H1 (cell line): ENCODE measurements at regions not wholly inside any gene's neighbourhood (a gene's known extent, or its start where the extent isn't known, plus 50 kb on each side); places are given as distances from the start of the nearest gene placed in this dataset.

Experiments
- CTCF ChIA-PET: fragments of 300-600 bp; sonication (Branson Sonifier 250); formaldehyde crosslinking; loops from one replicate; lab custom pipeline; 2021; ENCODE audit not compliant: partially characterized antibody; lab: Charles Lee
- POLR2A ChIA-PET: fragments of 300-600 bp; sonication (Branson Sonifier 250); formaldehyde crosslinking; loops from one replicate; lab custom pipeline; 2021; ENCODE audit warnings: inconsistent platforms; ENCODE audit not compliant: partially characterized antibody; lab: Charles Lee
- DNase-seq, 2 experiments: peaks; one replicate each; pipeline versions ENCODE4 v3.0.0 to v3.0.0-alpha.2; 2010 to 2022; ENCODE audit warnings: low spot score in 2 of 2, low read depth in 1 of 2, mixed read lengths in 1 of 2
- FAIRE-seq: peaks from 2 replicates; lab custom pipeline; 2011; peaks lifted over from hg19 to GRCh38; lab: Jason Lieb, UNC
- H2AFZ ChIP-seq: 2 replicates; pipeline ENCODE4 v1.8.1; 2012; ENCODE audit warnings: low read length, inconsistent platforms
- H2AK5ac ChIP-seq: 2 replicates; pipeline ENCODE4 v1.6.1; 2013; ENCODE audit warnings: low read depth, low read length
- H2BK120ac ChIP-seq: replicated peaks from 2 replicates; pipeline ENCODE3; 2013; ENCODE audit warnings: low read depth, low read length, inconsistent platforms
- H2BK12ac ChIP-seq: 2 replicates; pipeline ENCODE4 v1.6.1; 2013; ENCODE audit warnings: low read depth, low read length
- H2BK15ac ChIP-seq: 2 replicates; pipeline ENCODE4 v1.6.1; 2013; ENCODE audit warnings: low read length
- H2BK20ac ChIP-seq: 2 replicates; pipeline ENCODE4 v1.6.1; 2013; ENCODE audit warnings: low read length
- H2BK5ac ChIP-seq: 2 replicates; pipeline ENCODE4 v1.6.1; 2013; ENCODE audit warnings: low read depth, low read length
- H3K14ac ChIP-seq: 2 replicates; pipeline ENCODE4 v1.6.1; 2013; ENCODE audit warnings: inconsistent platforms; ENCODE audit not compliant: insufficient read length
- H3K18ac ChIP-seq: 2 replicates; pipeline ENCODE4 v1.6.1; 2013; ENCODE audit warnings: low read length; ENCODE audit errors: extremely low read depth
- H3K23ac ChIP-seq: 2 replicates; pipeline ENCODE4 v1.6.1; 2013; ENCODE audit warnings: inconsistent platforms; ENCODE audit not compliant: insufficient read length
- H3K23me2 ChIP-seq: 2 replicates; pipeline ENCODE4 v1.6.1; 2013; ENCODE audit warnings: low read depth, low read length
- H3K27ac ChIP-seq: 2 replicates; pipeline ENCODE4 v1.6.1; 2011; ENCODE audit warnings: low read depth, low read length, inconsistent platforms
- H3K27me3 ChIP-seq, 4 experiments: replicated peaks in 1 of 4; 1 replicate in 1 of 4; 2 replicates in 3 of 4; pipeline versions ENCODE4 v1.6.1 to v1.8.1; 2011 to 2013; ENCODE audit warnings: low read length in 3 of 4, mild to moderate bottlenecking in 3 of 4, inconsistent platforms in 2 of 4, mixed read lengths in 2 of 4, moderate library complexity in 1 of 4; ENCODE audit not compliant: control insufficient read depth in 3 of 4, insufficient read depth in 3 of 4; ENCODE audit errors: extremely low read depth in 1 of 4
- H3K36me3 ChIP-seq, 4 experiments: 2 replicates each; pipeline versions ENCODE4 v1.6.1 to v1.8.1; 2011 to 2013; ENCODE audit warnings: mild to moderate bottlenecking in 4 of 4, low read length in 3 of 4, moderate library complexity in 2 of 4, control low read depth in 1 of 4, inconsistent platforms in 1 of 4; ENCODE audit not compliant: insufficient read depth in 4 of 4, control insufficient read depth in 2 of 4
- H3K4ac ChIP-seq: replicated peaks from 2 replicates; pipeline ENCODE3; 2013; ENCODE audit warnings: low read length, low read depth, mixed read lengths, inconsistent platforms; ENCODE audit not compliant: insufficient read length
- H3K4me1 ChIP-seq, 4 experiments: replicated peaks in 1 of 4; 1 replicate in 1 of 4; 2 replicates in 3 of 4; pipeline versions ENCODE4 v1.6.1 to v1.8.1; 2011 to 2013; ENCODE audit warnings: low read length in 3 of 4, inconsistent platforms in 2 of 4, mixed read lengths in 1 of 4; ENCODE audit not compliant: insufficient read depth in 4 of 4, control insufficient read depth in 3 of 4
- H3K4me2 ChIP-seq, 2 experiments: 2 replicates each; pipeline versions ENCODE4 v1.6.1 to v1.8.1; 2011 to 2013; ENCODE audit warnings: low read depth in 2 of 2, low read length in 2 of 2, control low read depth in 1 of 2, inconsistent platforms in 1 of 2, mild to moderate bottlenecking in 1 of 2; ENCODE audit not compliant: insufficient read depth in 1 of 2
- H3K4me3 ChIP-seq, 4 experiments: fragments of 200-600, 300-600 bp in 1 of 4; sonication (generic), shearing (Covaris generic), sonication (Bioruptor Twin) in 1 of 4; 2 replicates each; pipeline versions ENCODE4 v1.5.1 to v1.8.1; 2011 to 2016; ENCODE audit warnings: low read length in 4 of 4, low read depth in 3 of 4, control low read depth in 2 of 4, inconsistent platforms in 2 of 4, mild to moderate bottlenecking in 2 of 4, mixed read lengths in 1 of 4, moderate library complexity in 1 of 4; ENCODE audit not compliant: insufficient read depth in 2 of 4; ENCODE audit errors: extremely low read depth in 1 of 4
- H3K56ac ChIP-seq: replicated peaks from 2 replicates; pipeline ENCODE3; 2013; ENCODE audit warnings: low read depth, mild to moderate bottlenecking, mixed read lengths, low read length, inconsistent platforms; ENCODE audit not compliant: insufficient read length
- H3K79me1 ChIP-seq: 2 replicates; pipeline ENCODE4 v1.6.1; 2013; ENCODE audit warnings: low read depth, low read length, control low read depth
- H3K79me2 ChIP-seq, 2 experiments: 2 replicates each; pipeline versions ENCODE4 v1.6.1 to v1.8.1; 2012 to 2013; ENCODE audit warnings: low read length in 2 of 2, mild to moderate bottlenecking in 2 of 2, inconsistent platforms in 1 of 2; ENCODE audit not compliant: insufficient read depth in 2 of 2, control insufficient read depth in 1 of 2
- H3K9ac ChIP-seq, 4 experiments: replicated peaks in 1 of 4; 1 replicate in 1 of 4; 2 replicates in 3 of 4; pipeline versions ENCODE4 v1.6.1 to v1.8.1; 2011 to 2013; ENCODE audit warnings: low read depth in 3 of 4, low read length in 3 of 4, control low read depth in 2 of 4, mild to moderate bottlenecking in 2 of 4, moderate library complexity in 2 of 4, inconsistent platforms in 1 of 4; ENCODE audit errors: extremely low read depth in 1 of 4
- H3K9me3 ChIP-seq, 2 experiments: 2 replicates each; pipeline versions ENCODE4 v1.6.1 to v1.8.1; 2012 to 2013; ENCODE audit warnings: mild to moderate bottlenecking in 2 of 2, moderate library complexity in 2 of 2, control low read depth in 1 of 2, inconsistent platforms in 1 of 2, low read depth in 1 of 2, low read length in 1 of 2, mixed read lengths in 1 of 2; ENCODE audit not compliant: insufficient read depth in 2 of 2
- H4K20me1 ChIP-seq, 2 experiments: replicated peaks in 1 of 2; 2 replicates each; pipeline versions ENCODE3 to v1.8.1; 2011 to 2013; ENCODE audit warnings: inconsistent platforms in 2 of 2, low read length in 2 of 2, mild to moderate bottlenecking in 1 of 2; ENCODE audit not compliant: insufficient read depth in 2 of 2, control insufficient read depth in 1 of 2
- H4K5ac ChIP-seq: 2 replicates; pipeline ENCODE4 v1.6.1; 2013; ENCODE audit warnings: low read length, low read depth, mixed read lengths, inconsistent platforms; ENCODE audit not compliant: insufficient read length
- H4K8ac ChIP-seq: 2 replicates; pipeline ENCODE4 v1.8.0; 2013; ENCODE audit warnings: mild to moderate bottlenecking, moderate library complexity, low read length, inconsistent platforms; ENCODE audit not compliant: insufficient read depth; ENCODE audit errors: extremely low read depth
- H4K91ac ChIP-seq: replicated peaks from 2 replicates; pipeline ENCODE3; 2013; ENCODE audit warnings: low read length, mixed read lengths, inconsistent platforms; ENCODE audit not compliant: insufficient read length
- GABPA ChIP-seq: IDR thresholded peaks from 2 replicates; pipeline ENCODE4 v1.6.1; 2011; ENCODE audit warnings: mild to moderate bottlenecking, low read length, moderate library complexity, borderline replicate concordance; ENCODE audit not compliant: insufficient read depth
- KDM4A ChIP-seq: IDR thresholded peaks from one replicate; pipeline ENCODE4 v1.7.1; 2012; ENCODE audit warnings: low read depth, mild to moderate bottlenecking, moderate library complexity, low read length, inconsistent platforms; ENCODE audit not compliant: severe bottlenecking
- YY1 ChIP-seq: IDR thresholded peaks from 2 replicates; pipeline ENCODE4 v1.6.1; 2011; ENCODE audit warnings: low read depth, mild to moderate bottlenecking, low read length
- WGBS, 2 experiments: shearing (Covaris generic) in 1 of 2; methylation state at CpG; one replicate each; pipeline versions ENCODE4 v1.1.6 to v1.1.7; 2013 to 2015; ENCODE audit warnings: low lambda C conversion rate in 2 of 2, mixed read lengths in 2 of 2, inconsistent platforms in 1 of 2, low coverage in 1 of 2, missing lambda C conversion rate in 1 of 2; ENCODE audit not compliant: insufficient replicate concordance in 2 of 2, insufficient coverage in 1 of 2, insufficient read length in 1 of 2; ENCODE audit errors: extremely low coverage in 1 of 2, missing lambda C conversion rate in 1 of 2; 5-methylcytosine and 5-hydroxymethylcytosine counted together

DNA sequence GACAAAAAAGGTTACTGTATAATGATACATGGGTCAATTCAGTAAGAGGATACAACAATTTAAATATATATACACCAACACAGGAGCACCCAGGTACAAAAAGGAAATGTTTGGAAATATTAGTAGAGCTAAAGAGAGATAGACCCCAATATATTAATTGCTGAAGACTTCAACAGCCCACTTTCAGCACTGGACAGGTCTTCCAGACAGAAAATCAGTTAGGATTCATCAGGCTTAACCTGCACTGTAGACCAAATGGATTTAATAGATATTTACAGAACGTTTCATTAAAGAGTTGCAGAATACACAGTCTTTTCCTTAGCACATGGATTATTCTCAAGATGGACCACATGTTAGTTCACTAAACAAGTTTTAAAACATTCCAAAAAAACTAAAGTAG is 845.9 kb upstream of the GBE1 start:
- no peak overlapping the region for H2BK20ac ChIP-seq
- H3K56ac ChIP-seq: no peak overlapping the region
- H3K4me3 ChIP-seq: no peak overlapping the region
- no peaks in the 10 kb centered on the region for H3K36me3 ChIP-seq
- CTCF ChIA-PET: no interaction called here
- H2AK5ac ChIP-seq: no peak overlapping the region
- H2BK5ac ChIP-seq: no peak overlapping the region
- 89% methylated on average over 1 of the region's 1 CpG; no CpG with 5 or more reads in 1 of the 2 experiments for WGBS, 2 experiments
- no peak overlapping the region for H2BK12ac ChIP-seq
- TF ChIP-seq KDM4A (no peak), GABPA (no peak), YY1 (no peak)
- H2BK15ac ChIP-seq: no peak overlapping the region
- H3K27me3 ChIP-seq: no peaks in the 10 kb centered on the region
- H4K20me1 ChIP-seq: no peaks in the 10 kb centered on the region
- no peak overlapping the region for H4K8ac ChIP-seq
- H3K14ac ChIP-seq: no peak overlapping the region
- H2AFZ ChIP-seq: no peak overlapping the region
- H3K4ac ChIP-seq: no peak overlapping the region
- no peak overlapping the region for H3K9ac ChIP-seq
- H4K91ac ChIP-seq: no peak overlapping the region
- no peak overlapping the region for H4K5ac ChIP-seq
- H3K4me1 ChIP-seq: no peaks in the 10 kb centered on the region
- no peaks in the 10 kb centered on the region for H3K23me2 ChIP-seq
- POLR2A ChIA-PET: no interaction called here
- H3K18ac ChIP-seq: no peak overlapping the region
- FAIRE-seq (no peak), DNase-seq (no peak)
- no peaks in the 10 kb centered on the region for H3K9me3 ChIP-seq
- no peak overlapping the region for H3K27ac ChIP-seq
- no peaks in the 10 kb centered on the region for H3K79me2 ChIP-seq
- H3K79me1 ChIP-seq: no peaks in the 10 kb centered on the region
- no peak overlapping the region for H3K23ac ChIP-seq
- no peak overlapping the region for H2BK120ac ChIP-seq
- H3K4me2 ChIP-seq: no peak overlapping the region
